ENCODE measurements at regions not wholly inside any gene's neighbourhood (a gene's known extent, or its start where the extent isn't known, plus 50 kb on each side); places are given as distances from the start of the nearest gene placed in this dataset.

- TF ChIP-seq, protein P1, sequence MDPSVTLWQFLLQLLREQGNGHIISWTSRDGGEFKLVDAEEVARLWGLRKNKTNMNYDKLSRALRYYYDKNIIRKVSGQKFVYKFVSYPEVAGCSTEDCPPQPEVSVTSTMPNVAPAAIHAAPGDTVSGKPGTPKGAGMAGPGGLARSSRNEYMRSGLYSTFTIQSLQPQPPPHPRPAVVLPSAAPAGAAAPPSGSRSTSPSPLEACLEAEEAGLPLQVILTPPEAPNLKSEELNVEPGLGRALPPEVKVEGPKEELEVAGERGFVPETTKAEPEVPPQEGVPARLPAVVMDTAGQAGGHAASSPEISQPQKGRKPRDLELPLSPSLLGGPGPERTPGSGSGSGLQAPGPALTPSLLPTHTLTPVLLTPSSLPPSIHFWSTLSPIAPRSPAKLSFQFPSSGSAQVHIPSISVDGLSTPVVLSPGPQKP (IDR thresholded peaks at IDR 0.05; ENCODE audit: low read depth, low read length) = no peak
- TF ChIP-seq, protein P2, sequence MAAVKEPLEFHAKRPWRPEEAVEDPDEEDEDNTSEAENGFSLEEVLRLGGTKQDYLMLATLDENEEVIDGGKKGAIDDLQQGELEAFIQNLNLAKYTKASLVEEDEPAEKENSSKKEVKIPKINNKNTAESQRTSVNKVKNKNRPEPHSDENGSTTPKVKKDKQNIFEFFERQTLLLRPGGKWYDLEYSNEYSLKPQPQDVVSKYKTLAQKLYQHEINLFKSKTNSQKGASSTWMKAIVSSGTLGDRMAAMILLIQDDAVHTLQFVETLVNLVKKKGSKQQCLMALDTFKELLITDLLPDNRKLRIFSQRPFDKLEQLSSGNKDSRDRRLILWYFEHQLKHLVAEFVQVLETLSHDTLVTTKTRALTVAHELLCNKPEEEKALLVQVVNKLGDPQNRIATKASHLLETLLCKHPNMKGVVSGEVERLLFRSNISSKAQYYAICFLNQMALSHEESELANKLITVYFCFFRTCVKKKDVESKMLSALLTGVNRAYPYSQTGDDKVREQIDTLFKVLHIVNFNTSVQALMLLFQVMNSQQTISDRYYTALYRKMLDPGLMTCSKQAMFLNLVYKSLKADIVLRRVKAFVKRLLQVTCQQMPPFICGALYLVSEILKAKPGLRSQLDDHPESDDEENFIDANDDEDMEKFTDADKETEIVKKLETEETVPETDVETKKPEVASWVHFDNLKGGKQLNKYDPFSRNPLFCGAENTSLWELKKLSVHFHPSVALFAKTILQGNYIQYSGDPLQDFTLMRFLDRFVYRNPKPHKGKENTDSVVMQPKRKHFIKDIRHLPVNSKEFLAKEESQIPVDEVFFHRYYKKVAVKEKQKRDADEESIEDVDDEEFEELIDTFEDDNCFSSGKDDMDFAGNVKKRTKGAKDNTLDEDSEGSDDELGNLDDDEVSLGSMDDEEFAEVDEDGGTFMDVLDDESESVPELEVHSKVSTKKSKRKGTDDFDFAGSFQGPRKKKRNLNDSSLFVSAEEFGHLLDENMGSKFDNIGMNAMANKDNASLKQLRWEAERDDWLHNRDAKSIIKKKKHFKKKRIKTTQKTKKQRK (IDR thresholded peaks at IDR 0.05; ENCODE audit: low read depth, low read length) = no peak
- TF ChIP-seq POU2F2 (IDR thresholded peaks at IDR 0.05; ENCODE audit: borderline replicate concordance, low read depth, low read length) (no peak), STAT3 (IDR thresholded peaks at IDR 0.05; ENCODE audit: low read depth, low read length) (no peak)
Measured at GRCh38 chr3:104080088-104080626, 1286.6 kb upstream of the ALCAM start (continued).

- POLR2A ChIA-PET = no interaction called here
- Histone ChIP-seq H3K36me3 (ENCODE audit: control insufficient read depth in 2 of 2, insufficient read depth in 2 of 2, low read length in 1 of 2) (no peaks in the 10 kb centered on the region), H3K4me1 (ENCODE audit: control insufficient read depth, insufficient read depth, low read length) (no peaks in the 10 kb centered on the region), H3K4me3 (no peak overlapping the region), H4K20me1 (ENCODE audit: control insufficient read depth, insufficient read depth) (no peaks in the 10 kb centered on the region), H3K27ac (ENCODE audit: control insufficient read depth, insufficient read depth) (no peak overlapping the region), H3K9me3 (replicated peaks; ENCODE audit: control insufficient read depth, insufficient read depth, low read length) (no peaks in the 10 kb centered on the region; the same call in 2 of the 3 replicates), H3K9ac (ENCODE audit: control insufficient read depth, insufficient read depth, low read length) (no peak overlapping the region), H3K4me2 (ENCODE audit: control insufficient read depth, insufficient read depth) (no peak overlapping the region), H3K27me3 (replicated peaks in 1 of 2; ENCODE audit: control insufficient read depth in 2 of 2, insufficient read depth in 2 of 2, low read length in 1 of 2) (no peaks in the 10 kb centered on the region), H3K79me2 (ENCODE audit: control insufficient read depth, insufficient read depth, low read length) (no peaks in the 10 kb centered on the region), H2AFZ (ENCODE audit: control insufficient read depth, low read depth, low read length) (no peak overlapping the region)
- no peak for FAIRE-seq
- CTCF ChIA-PET = interaction anchor here (0.7 kb wide), 1 partner anchor 1401 kb away, joined by 4 read pairs; no protein-coding TSS in a partner anchor
- intact Hi-C loops (cut with micrococcal nuclease; ENCODE audit: unreplicated experiment) = no loop called here
- in situ Hi-C loops (cut with MboI) = no loop called here
- ATAC-seq = no peak
- RAD21 ChIA-PET (ENCODE audit: unreplicated experiment) = interaction anchor here (0.7 kb wide), 1 partner anchor 279 kb away, joined by 3 read pairs; no protein-coding TSS in a partner anchor
- BruUV-seq (replicated peaks) = no TSS peak
- DNase-seq (ENCODE audit: low read depth, low spot score) = no peak
- SMC1A ChIA-PET (ENCODE audit: uncharacterized antibody, unreplicated experiment) = no interaction called here
- no peak for TF ChIP-seq SREBF2 (IDR thresholded peaks at IDR 0.05; ENCODE audit: low read length)
- TF ChIP-seq SREBF1 (IDR thresholded peaks at IDR 0.05; ENCODE audit: low read length) = no peak
- TF ChIP-seq JUND (IDR thresholded peaks at IDR 0.05; ENCODE audit: low read depth, low read length) = no peak
- TF ChIP-seq, protein P3, sequence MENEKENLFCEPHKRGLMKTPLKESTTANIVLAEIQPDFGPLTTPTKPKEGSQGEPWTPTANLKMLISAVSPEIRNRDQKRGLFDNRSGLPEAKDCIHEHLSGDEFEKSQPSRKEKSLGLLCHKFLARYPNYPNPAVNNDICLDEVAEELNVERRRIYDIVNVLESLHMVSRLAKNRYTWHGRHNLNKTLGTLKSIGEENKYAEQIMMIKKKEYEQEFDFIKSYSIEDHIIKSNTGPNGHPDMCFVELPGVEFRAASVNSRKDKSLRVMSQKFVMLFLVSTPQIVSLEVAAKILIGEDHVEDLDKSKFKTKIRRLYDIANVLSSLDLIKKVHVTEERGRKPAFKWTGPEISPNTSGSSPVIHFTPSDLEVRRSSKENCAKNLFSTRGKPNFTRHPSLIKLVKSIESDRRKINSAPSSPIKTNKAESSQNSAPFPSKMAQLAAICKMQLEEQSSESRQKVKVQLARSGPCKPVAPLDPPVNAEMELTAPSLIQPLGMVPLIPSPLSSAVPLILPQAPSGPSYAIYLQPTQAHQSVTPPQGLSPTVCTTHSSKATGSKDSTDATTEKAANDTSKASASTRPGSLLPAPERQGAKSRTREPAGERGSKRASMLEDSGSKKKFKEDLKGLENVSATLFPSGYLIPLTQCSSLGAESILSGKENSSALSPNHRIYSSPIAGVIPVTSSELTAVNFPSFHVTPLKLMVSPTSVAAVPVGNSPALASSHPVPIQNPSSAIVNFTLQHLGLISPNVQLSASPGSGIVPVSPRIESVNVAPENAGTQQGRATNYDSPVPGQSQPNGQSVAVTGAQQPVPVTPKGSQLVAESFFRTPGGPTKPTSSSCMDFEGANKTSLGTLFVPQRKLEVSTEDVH (IDR thresholded peaks at IDR 0.05; ENCODE audit: low read depth, partially characterized antibody) = no peak
- TF ChIP-seq KDM1A (IDR thresholded peaks at IDR 0.05; ENCODE audit: borderline replicate concordance) = no peak
- TF ChIP-seq, protein P4, sequence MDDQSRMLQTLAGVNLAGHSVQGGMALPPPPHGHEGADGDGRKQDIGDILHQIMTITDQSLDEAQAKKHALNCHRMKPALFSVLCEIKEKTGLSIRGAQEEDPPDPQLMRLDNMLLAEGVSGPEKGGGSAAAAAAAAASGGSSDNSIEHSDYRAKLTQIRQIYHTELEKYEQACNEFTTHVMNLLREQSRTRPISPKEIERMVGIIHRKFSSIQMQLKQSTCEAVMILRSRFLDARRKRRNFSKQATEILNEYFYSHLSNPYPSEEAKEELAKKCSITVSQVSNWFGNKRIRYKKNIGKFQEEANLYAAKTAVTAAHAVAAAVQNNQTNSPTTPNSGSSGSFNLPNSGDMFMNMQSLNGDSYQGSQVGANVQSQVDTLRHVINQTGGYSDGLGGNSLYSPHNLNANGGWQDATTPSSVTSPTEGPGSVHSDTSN (IDR thresholded peaks at IDR 0.05; ENCODE audit: insufficient replicate concordance, low read depth, low read length) = no peak
- no peak for TF ChIP-seq RAD21 (IDR thresholded peaks at IDR 0.05; ENCODE audit: insufficient read depth, low read depth, low read length)
- no peak for TF ChIP-seq HSF1 (IDR thresholded peaks at IDR 0.05; ENCODE audit: low read depth, low read length)
- TF ChIP-seq ZNF207 (IDR thresholded peaks at IDR 0.05; ENCODE audit: borderline replicate concordance) = no peak
Measured at GRCh38 chr3:104088738-104089137, 1278.0 kb upstream of the ALCAM start.
